Amygdala (tissue), 56 donors: ENCODE measurements at regions not wholly inside any gene's neighbourhood (a gene's known extent, or its start where the extent isn't known, plus 50 kb on each side); places are given as distances from the start of the nearest gene placed in this dataset.

ENCODE experiments used
- DNase-seq, 56 donors: peaks; one replicate each; lab custom pipeline; 2025; lab: John Stamatoyannopoulos, UW

- no peak for DNase-seq
These were observed 253.8 kb upstream of the DMD start for GRCh38 chrX:33465137-33465536.

GRCh38 chrX:33457102-33457501 lies 245.8 kb upstream of the DMD start:
- DNase-seq = no peak

GRCh38 chrX:33447285-33447684 lies 235.9 kb upstream of the DMD start:
- no peak for DNase-seq

DNA sequence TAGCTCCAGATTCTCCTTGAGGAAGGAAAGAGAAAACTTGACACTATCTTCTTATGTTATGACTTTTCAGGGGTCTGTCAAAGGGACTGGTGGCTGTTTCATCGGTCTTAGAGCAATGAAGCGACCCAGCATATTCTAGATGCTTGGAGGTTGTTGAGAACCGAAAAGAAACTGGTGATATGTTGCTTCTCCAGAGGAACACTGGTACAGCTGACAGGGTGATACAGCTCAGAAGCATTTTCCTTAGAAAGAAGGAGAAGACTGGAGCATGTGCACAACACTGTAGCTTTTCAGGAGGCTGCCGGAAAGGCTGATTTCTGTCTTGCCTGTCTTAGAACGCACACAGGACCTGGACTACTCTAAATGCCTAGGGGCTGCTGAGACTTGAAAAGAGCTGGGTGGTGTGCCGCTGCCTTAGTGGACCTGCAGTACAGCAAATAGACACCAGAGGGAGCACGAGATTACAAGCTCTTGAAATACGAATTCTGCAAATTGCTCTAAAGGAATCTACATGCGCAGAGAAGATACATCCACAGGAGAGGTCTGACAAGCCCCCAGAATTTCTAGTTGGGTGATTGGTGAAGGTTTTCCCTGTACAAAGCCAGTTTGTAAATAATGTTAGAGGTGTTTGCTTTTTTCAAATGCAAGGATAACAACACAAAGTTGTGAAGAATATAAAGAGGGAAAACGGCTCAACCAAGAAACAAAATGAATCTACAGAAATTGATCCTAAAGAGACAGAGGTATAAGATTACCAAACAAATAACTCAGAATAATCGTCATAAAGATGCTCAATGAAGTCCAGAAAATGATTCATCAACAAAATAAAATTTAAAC lies 223.1 kb upstream of the DMD start:
- peak in 43 of 56 donors; percentile 0 to 74 (median 9) for DNase-seq

DNA sequence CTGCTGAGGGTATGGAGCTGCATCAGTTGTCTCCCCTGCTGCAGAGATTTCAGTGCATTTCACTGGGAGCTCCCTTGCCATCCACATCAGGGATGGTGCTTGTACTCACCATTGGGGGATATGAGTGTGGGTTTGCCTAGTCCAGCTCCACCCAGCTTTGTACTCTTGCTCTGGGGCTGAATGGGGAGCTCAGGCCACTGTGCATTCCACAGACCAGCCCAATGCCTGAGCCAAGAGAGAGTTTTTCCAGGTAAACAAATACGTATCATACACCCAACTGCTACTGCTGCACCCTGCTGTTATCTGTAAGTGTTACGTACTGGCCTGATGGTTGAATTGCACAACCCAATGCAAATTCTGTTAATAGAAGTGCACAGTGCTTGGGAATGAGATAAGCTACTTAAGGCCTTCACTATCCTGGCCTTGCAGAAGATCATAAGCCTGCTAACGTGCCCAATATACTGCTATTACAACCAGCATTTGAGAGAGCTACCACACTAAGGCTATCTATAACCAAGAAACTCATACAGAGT lies 205.0 kb upstream of the DMD start:
- DNase-seq = no peak

- DNase-seq = no peak
These were observed 204.1 kb upstream of the DMD start for GRCh38 chrX:33415459-33415858.

DNA sequence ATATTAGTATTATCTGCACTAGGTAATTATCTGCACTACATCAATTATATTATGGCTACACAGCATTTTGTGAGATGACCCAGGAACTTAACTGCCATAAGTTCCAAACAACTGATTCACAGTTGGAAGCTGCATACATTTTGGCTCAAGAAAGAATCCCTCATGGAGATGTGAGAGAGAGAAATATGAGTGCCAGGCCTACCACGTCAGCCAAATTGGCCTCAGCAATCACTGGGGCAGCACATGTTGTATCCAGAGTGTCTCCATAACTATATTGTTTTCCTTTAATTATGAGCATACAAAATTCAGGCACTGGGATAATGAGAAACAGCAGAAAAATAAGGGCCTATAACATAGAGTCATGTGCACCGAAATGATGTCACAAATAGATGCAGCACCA lies 174.2 kb upstream of the DMD start:
- DNase-seq = no peak

DNA sequence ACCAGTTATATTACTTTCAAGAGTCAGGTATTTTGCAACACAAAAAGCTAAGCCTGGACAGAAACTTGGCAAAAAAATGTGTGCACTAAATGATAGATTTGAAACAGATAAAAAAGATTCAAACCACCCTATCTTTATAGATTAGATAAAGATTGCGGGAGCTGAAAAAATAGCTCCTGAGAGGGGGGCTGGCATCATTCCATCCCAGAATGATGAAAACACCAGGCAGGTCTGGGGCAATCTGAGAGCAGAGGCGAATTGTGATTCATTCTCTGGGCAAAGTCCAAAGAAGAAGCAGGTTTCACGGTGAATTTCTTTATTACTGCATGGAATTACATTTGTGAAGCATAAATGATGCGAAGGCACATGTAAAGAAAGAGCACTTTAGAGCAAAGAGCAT lies 168.5 kb upstream of the DMD start:
- no peak for DNase-seq

DNA sequence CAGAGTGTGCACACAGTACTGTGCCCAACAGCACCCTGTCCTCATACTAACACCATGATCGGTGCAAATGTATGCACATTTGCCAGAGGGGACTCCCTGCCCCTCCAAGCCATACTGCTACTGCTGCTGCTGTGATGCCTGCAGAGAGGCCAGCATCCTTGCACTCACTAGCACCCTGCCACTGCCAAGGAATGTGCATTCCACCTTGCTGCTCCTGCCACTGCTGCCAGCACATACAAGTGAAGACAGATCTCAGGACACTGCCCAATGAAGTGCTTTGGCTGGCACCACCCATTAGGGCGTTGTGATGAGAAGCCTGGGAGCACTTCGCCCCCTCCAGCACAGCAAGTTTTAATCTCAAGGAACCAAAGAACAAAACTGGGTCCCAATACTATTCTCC lies 146.3 kb upstream of the DMD start:
- DNase-seq = no peak

DNA sequence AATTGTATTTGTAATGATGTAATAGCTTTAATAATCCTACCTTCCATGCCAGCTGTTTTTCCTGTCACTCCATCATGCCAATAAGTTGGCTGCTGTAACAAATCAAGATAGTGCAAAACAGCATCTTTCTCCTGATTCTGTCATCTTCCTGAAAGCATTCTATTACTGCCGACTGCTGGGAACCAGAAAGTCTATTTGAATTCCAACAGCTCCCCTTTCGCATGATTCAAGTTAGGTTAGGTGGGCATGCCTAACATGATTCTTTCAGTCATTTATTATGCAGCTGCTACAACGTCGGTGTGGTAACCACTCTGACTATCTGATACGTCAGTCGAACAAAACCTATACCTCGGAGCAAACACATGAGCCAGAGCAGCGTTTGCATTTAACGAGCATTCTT lies 127.9 kb upstream of the DMD start:
- DNase-seq = peak in 13 of 56 donors; percentile 0 to 10 (median 2)

- DNase-seq = peak in 22 of 56 donors; percentile 0 to 56 (median 0)
These were observed 125.4 kb upstream of the DMD start for GRCh38 chrX:33336783-33337182.

DNA sequence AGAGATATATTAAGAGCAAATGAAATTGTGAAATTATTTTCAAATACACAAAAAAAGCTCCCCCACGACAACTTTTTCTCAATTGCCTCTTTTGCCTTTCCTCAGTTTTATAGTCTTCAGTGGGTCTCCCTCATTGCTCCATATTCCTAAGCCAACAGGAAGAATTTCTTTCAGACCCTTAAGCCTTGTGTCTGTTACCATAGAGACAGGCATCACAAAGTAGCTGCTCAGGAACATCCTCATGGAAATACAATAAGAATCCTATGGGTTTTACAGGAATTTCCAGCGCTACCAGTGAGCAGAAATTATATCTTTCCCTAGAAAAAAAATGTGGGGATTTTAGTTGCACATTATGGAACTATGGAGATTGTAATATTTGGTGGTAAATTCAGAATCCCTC lies 121.9 kb upstream of the DMD start:
- no peak for DNase-seq

- no peak for DNase-seq
These were observed 119.4 kb upstream of the DMD start for GRCh38 chrX:33330798-33331197.

DNA sequence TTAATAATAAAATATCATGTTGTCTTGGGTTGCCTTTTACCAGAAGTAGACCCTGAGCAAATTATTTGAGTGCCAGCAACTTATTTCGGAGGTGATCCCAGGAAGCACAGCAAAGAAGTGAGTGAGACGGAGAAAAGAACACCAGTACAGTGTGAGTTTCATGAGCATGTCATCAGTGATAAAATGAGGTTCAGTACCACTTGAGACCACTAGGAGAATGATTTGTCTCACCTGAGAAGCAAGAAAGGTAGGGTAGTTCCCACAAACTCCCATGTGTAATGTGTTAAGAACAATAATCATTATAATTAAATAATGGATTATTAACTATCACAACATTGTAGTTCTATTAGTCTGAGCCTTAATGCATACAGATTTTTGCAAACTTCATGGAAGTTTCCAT lies 112.8 kb upstream of the DMD start:
- DNase-seq = no peak

- no peak for DNase-seq
These were observed 96.6 kb upstream of the DMD start for GRCh38 chrX:33307911-33308354.

DNA sequence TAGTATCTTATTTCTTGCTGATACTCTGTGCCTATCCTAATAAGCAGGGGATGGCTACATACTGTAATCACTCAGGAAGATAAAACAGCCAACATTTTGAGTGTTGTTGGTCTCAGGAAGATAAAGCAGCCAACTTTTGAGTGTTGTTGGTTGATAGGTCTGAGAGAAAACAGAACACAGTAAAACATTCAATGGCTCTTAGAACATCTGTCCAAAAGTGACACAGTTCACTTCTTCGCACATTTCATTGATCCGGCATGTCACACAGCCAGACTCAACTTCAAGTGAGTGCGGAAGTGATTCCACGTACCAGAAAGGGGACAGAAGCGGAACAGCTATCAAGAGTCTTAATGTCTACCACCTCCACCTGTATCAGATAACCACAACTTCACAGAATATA lies 87.3 kb upstream of the DMD start:
- DNase-seq = no peak

DNA sequence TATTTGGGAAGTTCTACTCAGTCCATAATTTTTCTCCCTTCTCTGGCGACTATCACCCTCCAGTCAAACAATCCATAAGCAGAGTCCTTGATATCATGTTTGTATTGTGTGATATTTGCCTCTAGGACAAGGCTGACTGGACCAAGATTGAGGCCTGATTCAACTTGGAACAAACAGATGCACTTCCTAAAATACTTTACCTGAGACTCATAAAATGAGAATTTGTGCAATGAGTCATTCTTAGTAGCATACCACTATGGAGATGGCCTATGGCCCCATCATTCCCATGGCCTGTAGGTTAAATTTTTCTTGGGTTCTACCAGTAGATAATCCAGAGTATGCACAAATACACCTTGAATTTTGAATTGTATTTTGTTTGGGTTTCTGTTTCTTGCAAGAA lies 74.2 kb upstream of the DMD start:
- no peak for DNase-seq

DNA sequence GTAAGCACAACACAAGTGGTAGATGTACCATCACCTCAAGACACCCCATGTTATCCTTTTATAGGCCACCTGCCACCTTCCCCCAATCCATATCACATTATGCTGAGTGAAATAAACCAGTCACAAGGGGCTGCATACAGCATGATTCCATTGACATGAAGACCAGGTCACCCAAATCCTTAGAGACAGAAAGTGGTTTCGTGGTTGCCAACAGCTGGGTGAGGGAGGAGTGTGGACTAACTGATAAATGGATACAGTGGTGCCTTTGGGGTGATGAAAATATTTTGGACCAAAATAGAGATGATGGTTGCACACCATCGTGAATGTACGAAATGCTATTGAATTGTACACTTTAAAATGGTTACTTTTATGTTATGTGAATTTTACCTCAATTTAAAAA lies 65.7 kb upstream of the DMD start:
- no peak for DNase-seq

GRCh38 chrX:33273535-33273934 lies 62.2 kb upstream of the DMD start:
- DNase-seq = no peak

DNA sequence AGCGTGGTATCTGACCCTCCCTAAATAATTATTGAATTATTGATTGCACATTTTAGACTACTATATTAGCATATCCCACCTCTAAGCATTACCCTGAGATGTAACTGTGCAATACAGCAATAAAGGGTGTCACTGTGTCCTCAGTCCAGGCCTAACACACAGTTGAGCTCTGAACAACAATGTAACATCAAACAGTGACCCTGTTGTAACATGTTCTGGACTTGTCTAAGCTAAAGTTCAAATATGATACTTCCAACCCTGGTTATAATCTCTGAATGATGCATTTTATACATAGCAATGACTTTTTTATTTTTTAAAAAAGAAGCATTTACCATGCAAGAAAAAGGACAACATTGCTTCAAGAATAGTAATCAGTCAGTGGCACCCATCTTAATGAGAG lies 61.6 kb upstream of the DMD start:
- no peak for DNase-seq
